ACC112 (cell line): ENCODE measurements at regions not wholly inside any gene's neighbourhood (a gene's known extent, or its start where the extent isn't known, plus 50 kb on each side); places are given as distances from the start of the nearest gene placed in this dataset.

Source experiments
- H2AFZ ChIP-seq: fragments of 200-600 bp; sonication (generic); one replicate; pipeline ENCODE4 v1.6.0; 2017; ENCODE audit warnings: antibody characterized with exemption, low read length; ENCODE audit not compliant: unreplicated experiment
- H3K27ac ChIP-seq: fragments of 200-600 bp; sonication (generic); 2 replicates; pipeline ENCODE4 v1.5.1; 2014; ENCODE audit warnings: low read depth, mild to moderate bottlenecking, antibody characterized with exemption, low read length, moderate library complexity
- H3K27me3 ChIP-seq: fragments of 200-600 bp; sonication (generic); 2 replicates; pipeline ENCODE4 v1.6.1; 2014; ENCODE audit warnings: mild to moderate bottlenecking, antibody characterized with exemption, low read length, moderate library complexity, mixed read lengths; ENCODE audit not compliant: insufficient read depth
- H3K36me3 ChIP-seq: fragments of 200-600 bp; sonication (generic); 2 replicates; pipeline ENCODE4 v1.6.1; 2016; ENCODE audit warnings: mild to moderate bottlenecking, antibody characterized with exemption, low read length, moderate library complexity, mixed read lengths; ENCODE audit not compliant: insufficient read depth
- H3K4me1 ChIP-seq: fragments of 200-600 bp; sonication (generic); one replicate; pipeline ENCODE4 v1.6.1; 2016; ENCODE audit warnings: low read length, mixed read lengths; ENCODE audit not compliant: insufficient read depth, unreplicated experiment, control insufficient read depth
- H3K4me3 ChIP-seq: fragments of 200-600 bp; sonication (generic); 2 replicates; pipeline ENCODE4 v1.5.1; 2014; ENCODE audit warnings: mild to moderate bottlenecking, low read depth, low read length
- H3K79me2 ChIP-seq: fragments of 200-600 bp; sonication (generic); one replicate; pipeline ENCODE4 v1.6.0; 2016; ENCODE audit warnings: low read length; ENCODE audit not compliant: control insufficient read depth, unreplicated experiment, insufficient read depth

DNA sequence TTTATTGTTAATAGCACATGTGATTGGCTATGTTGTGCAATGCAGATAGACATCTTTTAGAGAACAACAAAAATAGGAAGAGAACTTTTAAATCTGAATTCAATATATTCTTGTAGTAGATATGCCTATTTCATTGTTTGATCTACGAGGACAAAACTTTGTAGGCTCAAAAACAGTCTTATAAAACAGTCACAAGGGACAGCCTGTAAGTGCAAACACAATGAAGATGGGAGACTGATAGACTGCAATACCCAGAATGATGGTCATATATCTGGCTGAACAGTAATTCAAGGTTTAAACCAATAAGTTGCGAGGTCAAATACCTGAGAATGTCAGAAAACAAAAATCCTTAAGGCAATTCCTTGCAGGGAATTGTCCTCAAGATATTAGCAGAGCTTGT, 1342.9 kb upstream of the ADGRB3 start:
- H3K27me3 ChIP-seq = no peaks in the 10 kb centered on the region

DNA sequence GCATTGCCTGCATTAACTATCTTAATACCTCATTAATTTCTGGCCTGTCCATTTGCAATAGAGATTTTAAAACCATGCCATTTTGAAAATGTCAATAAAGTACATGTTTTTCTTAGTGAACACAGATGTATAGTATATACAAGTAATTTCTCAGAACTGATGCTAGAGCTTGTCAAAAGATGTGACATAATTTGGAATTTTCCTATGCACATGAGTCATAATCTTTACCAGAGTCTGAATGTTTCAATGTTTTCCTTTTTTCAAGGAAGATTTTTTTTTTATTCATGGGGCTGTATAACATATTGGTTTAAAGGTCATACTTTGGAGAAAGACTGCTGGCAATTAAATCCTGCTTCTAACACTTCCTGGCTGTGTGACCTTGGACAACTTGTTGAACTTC, 1347.5 kb upstream of the ADGRB3 start:
- Histone ChIP-seq H3K79me2 (no peaks in the 10 kb centered on the region), H3K4me1 (peaks cover 3% of the 10 kb centered on the region), H3K4me3 (no peak overlapping the region), H3K27ac (no peak overlapping the region), H2AFZ (no peak overlapping the region), H3K27me3 (no peaks in the 10 kb centered on the region), H3K36me3 (no peaks in the 10 kb centered on the region)

More for the DNA sequence above, 1342.9 kb upstream of the ADGRB3 start:
- H2AFZ ChIP-seq = no peak overlapping the region
- no peaks in the 10 kb centered on the region for H3K79me2 ChIP-seq
- no peaks in the 10 kb centered on the region for H3K36me3 ChIP-seq
- no peak overlapping the region for H3K4me3 ChIP-seq
- no peak overlapping the region for H3K27ac ChIP-seq
- peaks cover 3% of the 10 kb centered on the region for H3K4me1 ChIP-seq

DNA sequence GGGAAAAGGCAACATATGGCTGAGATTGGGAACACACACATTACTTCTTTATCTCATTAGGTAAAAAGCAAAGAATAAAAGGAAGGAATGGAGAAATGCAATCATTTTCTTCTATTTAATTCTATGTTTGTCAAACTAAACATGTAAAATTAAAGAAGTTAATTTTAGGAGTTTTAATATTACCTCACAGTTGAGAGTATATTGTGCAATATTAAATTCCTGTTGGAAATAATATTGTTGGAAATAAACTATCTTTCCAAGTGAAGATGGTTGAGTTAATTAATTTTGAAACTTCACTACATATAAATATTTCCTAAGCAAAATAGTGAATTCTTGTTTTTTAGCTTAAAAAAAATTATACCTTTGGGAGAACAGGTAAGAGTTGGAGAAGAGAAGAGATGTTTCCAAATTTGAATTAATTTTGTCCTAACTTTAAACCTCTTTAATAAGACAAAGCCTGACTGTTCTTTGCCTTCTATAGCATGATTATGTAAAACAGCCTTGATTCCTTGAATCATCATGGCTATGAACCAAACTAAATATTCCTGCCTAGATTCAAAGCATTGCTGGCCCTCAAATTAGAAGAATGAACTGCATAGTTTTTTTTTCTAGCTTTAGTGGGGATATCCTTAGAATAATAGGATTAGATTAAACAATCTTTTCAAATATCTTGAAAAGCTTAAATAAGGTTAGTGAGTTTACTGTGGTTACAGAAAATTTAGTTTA, 1349.1 kb upstream of the ADGRB3 start:
- no peak overlapping the region for H3K4me3 ChIP-seq
- H3K79me2 ChIP-seq = no peaks in the 10 kb centered on the region
- H3K4me1 ChIP-seq = peaks cover 3% of the 10 kb centered on the region
- H2AFZ ChIP-seq = no peak overlapping the region
- no peaks in the 10 kb centered on the region for H3K36me3 ChIP-seq
- H3K27me3 ChIP-seq = no peaks in the 10 kb centered on the region
- H3K27ac ChIP-seq = no peak overlapping the region

- Histone ChIP-seq H2AFZ (no peak overlapping the region), H3K36me3 (no peaks in the 10 kb centered on the region), H3K27ac (no peak overlapping the region), H3K79me2 (no peaks in the 10 kb centered on the region), H3K27me3 (no peaks in the 10 kb centered on the region), H3K4me1 (no peaks in the 10 kb centered on the region), H3K4me3 (no peak overlapping the region)
These were observed 1357.8 kb upstream of the ADGRB3 start for GRCh38 chr6:67277312-67277711.

GRCh38 chr6:67265996-67266921, 1368.8 kb upstream of the ADGRB3 start:
- no peak overlapping the region for H3K4me3 ChIP-seq
- no peaks in the 10 kb centered on the region for H3K27me3 ChIP-seq
- H2AFZ ChIP-seq = no peak overlapping the region
- H3K79me2 ChIP-seq = no peaks in the 10 kb centered on the region
- H3K36me3 ChIP-seq = no peaks in the 10 kb centered on the region
- H3K4me1 ChIP-seq = no peaks in the 10 kb centered on the region
- H3K27ac ChIP-seq = no peak overlapping the region

DNA sequence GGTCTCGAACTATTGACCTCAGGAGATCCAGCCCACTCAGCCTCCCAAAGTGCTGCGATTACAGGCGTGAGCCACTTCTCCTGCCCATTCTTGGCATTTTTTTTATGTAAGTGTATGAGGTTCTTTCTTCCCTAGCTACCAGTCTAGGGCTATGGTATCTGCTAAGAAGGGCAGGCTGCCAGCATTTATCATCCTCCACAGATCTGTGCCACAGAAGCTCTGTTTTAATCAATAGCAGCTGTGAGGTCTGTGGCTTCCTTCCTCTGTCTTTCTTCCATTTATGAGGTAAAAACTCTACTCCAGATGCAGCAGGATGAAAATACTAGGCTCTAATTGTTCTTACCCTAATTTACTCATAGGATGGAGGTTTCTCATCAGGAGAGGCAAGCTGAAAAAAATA, 1382.4 kb upstream of the ADGRB3 start:
- Histone ChIP-seq H3K4me1 (no peaks in the 10 kb centered on the region), H3K27me3 (no peaks in the 10 kb centered on the region), H3K27ac (no peak overlapping the region), H3K4me3 (no peak overlapping the region), H3K79me2 (no peaks in the 10 kb centered on the region), H2AFZ (no peak overlapping the region), H3K36me3 (no peaks in the 10 kb centered on the region)

DNA sequence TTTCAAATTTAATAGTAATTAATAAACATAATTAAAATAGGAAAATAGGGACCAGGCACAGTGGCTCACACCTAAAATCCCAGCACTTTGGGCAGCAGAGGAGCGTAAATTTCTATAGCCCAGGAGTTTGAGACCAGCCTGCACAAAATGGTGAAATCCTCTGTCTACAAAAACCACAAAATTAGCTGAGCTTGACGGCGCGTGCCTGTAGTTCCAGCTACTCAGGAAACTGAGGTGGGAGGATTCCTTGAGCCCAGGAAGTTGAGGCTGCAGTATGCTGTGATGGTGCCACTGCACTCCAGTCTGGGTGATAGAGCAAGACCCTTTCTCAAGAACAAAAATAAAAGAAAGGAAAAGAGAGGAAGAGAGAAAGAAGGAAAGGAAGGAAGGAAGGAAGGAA, 1387.0 kb upstream of the ADGRB3 start:
- H3K27ac ChIP-seq = no peak overlapping the region
- no peaks in the 10 kb centered on the region for H3K79me2 ChIP-seq
- no peaks in the 10 kb centered on the region for H3K36me3 ChIP-seq
- no peak overlapping the region for H2AFZ ChIP-seq
- no peak overlapping the region for H3K4me3 ChIP-seq
- H3K4me1 ChIP-seq = no peaks in the 10 kb centered on the region
- no peaks in the 10 kb centered on the region for H3K27me3 ChIP-seq

DNA sequence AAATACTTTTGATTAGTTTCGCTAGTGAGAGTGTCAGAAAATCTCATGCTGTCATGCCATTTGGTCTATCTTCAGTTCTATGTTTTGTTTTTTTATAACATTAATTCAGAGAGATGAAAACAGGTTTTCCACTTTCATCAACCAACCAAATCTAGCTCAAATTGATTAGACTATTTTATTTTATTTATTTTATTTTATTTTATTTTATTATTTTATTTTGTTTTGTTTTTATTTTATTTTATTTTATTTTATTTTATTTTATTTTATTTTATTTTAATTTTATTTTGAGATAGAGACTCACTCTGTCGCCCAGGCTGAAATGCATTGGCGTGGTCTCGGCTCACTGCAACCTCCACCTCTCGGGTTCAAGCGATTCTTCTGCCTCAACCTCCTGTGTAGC, 1391.0 kb upstream of the ADGRB3 start:
- Histone ChIP-seq H3K4me3 (no peak overlapping the region), H3K79me2 (no peaks in the 10 kb centered on the region), H3K4me1 (no peaks in the 10 kb centered on the region), H3K27me3 (no peaks in the 10 kb centered on the region), H2AFZ (no peak overlapping the region), H3K27ac (no peak overlapping the region), H3K36me3 (no peaks in the 10 kb centered on the region)

- Histone ChIP-seq H3K27ac (no peak overlapping the region), H3K4me1 (no peaks in the 10 kb centered on the region), H3K79me2 (no peaks in the 10 kb centered on the region), H3K4me3 (no peak overlapping the region), H3K36me3 (no peaks in the 10 kb centered on the region), H2AFZ (no peak overlapping the region), H3K27me3 (no peaks in the 10 kb centered on the region)
These were observed 1397.8 kb upstream of the ADGRB3 start for GRCh38 chr6:67237277-67237676.

GRCh38 chr6:67231092-67231491, 1404.0 kb upstream of the ADGRB3 start:
- Histone ChIP-seq H3K36me3 (no peaks in the 10 kb centered on the region), H3K4me1 (no peaks in the 10 kb centered on the region), H2AFZ (no peak overlapping the region), H3K79me2 (no peaks in the 10 kb centered on the region), H3K4me3 (no peak overlapping the region), H3K27ac (no peak overlapping the region), H3K27me3 (no peaks in the 10 kb centered on the region)

GRCh38 chr6:67224989-67225388, 1410.1 kb upstream of the ADGRB3 start:
- Histone ChIP-seq H2AFZ (no peak overlapping the region), H3K79me2 (no peaks in the 10 kb centered on the region), H3K27ac (no peak overlapping the region), H3K4me1 (no peaks in the 10 kb centered on the region), H3K36me3 (no peaks in the 10 kb centered on the region), H3K4me3 (no peak overlapping the region), H3K27me3 (no peaks in the 10 kb centered on the region)
